ENCODE measurements at regions not wholly inside any gene's neighbourhood (a gene's known extent, or its start where the extent isn't known, plus 50 kb on each side); places are given as distances from the start of the nearest gene placed in this dataset.

DNA sequence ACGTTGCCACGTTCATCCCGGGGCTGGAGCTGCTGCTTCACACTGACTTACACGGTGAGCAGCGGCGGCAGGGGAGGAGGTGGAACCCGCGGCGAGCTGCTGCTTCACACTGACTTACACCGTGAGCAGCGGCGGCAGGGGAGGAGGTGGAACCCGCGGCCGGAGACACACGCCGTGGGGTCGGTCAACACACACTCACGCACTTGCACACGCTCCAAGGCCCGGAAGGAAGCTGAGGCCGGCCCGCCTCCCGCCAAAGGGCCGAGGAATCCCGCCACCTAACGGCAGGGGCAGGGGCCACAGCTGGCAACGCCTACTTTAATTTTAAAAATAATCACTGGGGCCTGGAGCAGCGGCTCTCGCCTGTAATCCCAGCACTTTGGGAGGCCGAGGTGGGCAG, 94.4 kb upstream of the FOXC1 start:
- DNase-seq (ENCODE audit: low read depth): no peak

DNA sequence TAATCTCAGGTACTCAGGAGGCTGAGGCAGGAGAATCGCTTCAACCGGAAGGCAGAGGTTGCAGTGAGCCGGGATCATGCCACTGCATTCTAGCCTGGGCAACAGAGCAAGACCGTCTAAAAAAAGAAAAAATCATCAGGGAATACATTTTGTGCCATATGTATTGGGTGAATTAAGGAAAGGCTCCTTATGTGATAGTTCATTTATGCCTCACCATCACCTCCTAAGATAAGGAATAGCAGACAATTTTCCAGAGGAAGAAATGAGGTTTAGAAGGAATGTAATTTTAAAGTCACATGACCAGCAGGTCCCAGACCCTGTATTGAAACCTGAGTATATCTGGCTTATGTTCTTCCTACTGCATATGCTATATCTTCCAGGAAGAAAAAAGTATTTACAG, 93.9 kb upstream of the FOXC1 start:
- DNase-seq (ENCODE audit: low read depth): no peak

DNA sequence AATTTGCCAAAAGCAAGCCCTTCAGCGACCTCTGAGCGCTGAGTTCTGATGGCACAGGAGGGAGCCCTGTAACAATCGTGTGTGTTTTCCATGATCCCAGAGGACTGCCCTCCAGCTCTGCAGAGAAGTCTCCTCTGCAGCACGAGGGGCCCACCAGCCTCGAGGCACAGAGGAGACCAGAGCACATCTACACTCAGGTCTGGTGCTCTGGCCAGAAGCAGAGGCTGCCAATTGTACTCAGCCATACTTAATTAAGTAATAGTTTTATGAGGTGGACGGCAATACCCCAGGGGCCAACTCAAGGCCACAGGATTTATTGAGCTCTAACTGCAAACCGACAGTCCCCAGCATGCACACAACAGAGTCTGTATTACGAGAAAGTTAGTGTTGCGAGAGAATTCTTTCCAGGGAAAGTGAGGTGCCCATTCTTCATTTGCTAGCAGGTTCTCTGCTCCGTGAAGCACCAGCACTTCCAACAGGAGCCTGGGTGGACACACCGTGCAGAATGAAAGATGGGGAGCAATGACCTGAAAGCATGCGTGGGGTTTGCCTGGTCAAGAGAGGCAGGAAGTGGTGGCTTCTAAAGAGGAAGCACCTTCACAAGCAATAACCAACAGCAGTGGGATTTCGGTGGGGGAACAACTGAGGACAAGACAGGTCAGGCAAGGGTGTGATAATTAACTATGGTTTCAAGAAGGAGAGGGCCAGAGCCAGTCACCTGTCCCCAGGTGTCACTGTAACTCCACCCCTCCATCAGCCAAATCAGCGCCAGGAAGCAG, 92.8 kb upstream of the FOXC1 start:
- DNase-seq (ENCODE audit: low read depth): no peak

DNA sequence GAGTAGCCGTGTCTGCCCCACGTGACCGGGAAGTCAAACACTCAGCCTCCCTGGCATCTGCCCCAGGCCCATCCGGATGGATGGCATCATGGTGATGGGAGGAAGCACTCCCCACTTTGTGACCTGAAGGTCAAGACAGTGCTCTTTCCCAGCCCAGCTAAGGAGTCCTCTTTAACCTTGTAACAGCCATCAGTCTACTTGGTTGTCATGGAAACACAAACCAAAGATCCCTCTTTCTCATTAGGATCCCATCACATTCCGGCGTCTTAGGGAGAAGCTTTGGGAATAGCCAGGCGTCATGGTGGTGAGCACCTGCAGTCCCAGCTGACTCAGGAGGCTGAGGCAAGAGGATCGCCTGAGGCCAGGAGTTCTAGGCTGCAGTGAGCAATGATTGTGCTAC, 90.9 kb upstream of the FOXC1 start:
- peak; percentile 34 for DNase-seq (ENCODE audit: low read depth)

DNA sequence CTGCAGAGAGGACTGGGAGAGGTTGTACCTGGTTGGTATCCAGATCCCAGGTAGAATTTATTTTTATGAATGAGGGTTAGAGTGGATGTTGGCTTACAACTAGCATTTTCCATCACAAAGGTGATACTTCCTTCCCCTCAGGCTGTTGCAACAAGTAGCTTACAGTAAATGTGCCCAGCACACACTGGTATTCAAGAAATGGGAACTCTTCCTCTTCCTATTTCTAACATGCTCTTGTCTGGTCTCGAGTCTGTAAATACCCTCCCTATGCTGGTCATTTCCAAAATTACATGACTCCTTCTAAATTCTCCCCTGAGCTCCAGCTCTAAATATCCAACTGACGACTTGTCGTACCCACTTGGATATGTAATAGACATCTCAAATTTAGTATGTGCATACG, 90.1 kb upstream of the FOXC1 start:
- no peak for DNase-seq (ENCODE audit: low read depth)

DNA sequence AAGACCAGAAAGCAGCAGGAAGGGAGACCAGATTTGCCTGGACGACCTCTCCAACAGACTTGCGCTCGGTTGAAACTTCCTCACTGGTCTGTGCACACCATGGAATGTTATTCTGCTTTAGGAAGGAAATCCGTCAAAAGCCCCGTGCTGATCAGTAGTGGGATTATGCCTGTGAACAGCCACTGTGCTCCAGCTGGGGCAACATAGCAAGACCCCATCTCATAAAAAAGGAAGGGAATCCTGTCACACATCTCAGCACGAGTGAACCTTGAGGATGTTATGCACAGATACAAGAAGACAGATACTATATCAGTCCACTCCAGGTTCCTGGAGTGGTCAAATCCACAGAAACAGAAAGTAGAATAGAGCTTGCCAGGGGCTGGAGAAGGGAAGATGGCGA, 86.9 kb upstream of the FOXC1 start:
- DNase-seq (ENCODE audit: low read depth): no peak

DNA sequence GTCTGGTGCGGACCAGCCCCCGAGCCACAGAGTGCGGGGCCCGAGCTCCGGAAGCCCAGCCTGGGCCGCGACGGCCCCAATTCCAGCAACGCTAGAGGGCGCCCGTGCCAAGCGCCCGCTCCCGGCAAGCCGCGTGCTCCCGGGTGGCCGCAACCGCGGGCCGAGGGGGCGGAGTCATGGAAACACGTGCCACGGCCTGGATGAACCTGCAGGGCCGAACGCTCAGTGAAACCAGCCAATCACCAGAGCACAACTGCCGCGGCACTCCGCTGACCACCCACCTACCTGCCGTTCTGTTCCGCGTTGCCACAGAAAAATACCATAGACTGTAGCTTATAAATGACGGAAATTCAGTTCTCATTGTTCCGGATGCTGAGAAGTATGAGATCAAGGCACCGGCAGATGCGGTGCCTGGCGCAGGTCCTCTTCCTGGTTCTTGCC, 85.7 kb upstream of the FOXC1 start:
- DNase-seq (ENCODE audit: low read depth): no peak

DNA sequence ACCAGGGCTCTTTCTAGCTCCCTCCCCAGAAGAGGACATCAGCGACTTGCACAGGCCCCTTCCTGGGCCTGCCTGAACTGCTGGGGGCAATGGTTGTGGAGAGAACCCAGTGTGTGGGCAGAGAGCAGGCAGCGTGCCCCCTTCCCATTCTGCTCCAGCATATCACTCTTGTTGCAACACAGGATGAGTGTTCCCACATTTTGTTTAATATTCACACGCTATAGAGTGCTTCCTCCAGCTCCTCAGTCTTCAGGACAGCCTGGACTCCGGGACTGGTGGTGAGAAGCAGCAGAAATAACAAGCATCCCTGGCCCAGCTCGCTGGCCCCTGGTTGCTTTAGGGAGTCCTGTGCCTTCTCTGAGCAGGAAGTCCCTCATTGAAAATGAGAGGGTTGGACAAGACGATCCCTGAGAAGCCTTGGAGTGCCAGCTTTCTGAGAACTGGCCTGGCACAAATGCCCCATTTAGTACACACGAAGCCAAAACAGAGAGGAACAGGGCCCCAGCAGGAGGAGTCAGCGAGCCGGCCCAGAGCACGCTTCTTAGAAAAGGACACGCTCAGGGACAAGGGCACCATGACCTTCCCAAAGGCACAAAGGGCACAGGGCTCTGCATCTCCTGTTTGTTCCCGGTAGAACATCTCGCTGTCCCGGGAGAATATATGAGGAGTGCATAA, 84.2 kb upstream of the FOXC1 start:
- no peak for DNase-seq (ENCODE audit: low read depth)

DNA sequence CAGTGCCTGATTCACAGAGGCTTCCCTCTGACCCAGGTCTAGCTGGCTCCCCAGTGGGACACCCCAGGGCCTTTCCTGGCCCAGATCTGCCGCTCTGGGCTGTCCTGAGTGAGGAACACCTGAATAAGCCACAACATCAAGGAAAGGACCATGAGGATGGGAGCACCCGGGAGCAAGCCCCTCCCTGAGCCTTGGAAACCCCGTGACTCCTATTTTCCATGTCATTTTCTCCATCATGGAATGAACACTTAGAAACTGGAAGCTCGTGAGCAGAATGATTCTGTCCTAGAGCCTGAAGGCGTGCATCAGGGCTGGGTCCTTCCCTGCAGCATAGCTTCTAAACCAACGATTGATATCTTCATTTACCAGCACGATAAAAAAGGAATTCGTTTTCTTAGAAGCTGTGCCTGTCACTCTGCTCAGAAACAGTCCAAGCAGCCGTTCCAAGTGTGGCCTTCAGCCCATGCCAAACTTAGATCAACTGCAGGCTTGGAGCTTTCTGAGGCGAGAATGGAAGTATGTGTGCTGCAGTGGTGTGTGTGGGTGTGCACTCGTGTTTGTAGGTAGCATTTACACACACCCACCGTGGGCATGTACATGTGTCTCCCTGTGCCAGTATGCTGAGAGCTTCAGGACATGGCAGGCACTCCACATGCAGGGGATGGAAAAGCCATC, 83.2 kb upstream of the FOXC1 start:
- DNase-seq (ENCODE audit: low read depth): no peak

DNA sequence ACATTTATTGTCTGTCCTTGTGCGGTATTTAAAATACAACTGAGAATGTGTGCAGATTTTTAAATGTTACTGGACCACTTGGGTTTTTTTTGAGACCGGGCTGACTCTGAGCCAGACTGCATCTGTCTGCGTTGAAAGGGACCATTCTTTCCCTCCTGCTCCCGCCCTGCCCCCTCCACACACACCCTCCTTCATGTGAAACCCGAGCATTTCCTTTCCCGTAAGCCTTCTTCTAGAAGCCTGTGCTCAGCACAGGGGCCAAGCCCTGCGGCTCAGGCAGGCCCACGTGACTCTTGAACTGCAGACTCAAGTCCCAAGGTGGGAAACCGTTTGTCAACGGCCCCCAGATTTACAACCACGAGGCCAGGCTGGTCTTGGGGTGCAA, 82.7 kb upstream of the FOXC1 start:
- peak; percentile 46 for DNase-seq (ENCODE audit: low read depth)

DNA sequence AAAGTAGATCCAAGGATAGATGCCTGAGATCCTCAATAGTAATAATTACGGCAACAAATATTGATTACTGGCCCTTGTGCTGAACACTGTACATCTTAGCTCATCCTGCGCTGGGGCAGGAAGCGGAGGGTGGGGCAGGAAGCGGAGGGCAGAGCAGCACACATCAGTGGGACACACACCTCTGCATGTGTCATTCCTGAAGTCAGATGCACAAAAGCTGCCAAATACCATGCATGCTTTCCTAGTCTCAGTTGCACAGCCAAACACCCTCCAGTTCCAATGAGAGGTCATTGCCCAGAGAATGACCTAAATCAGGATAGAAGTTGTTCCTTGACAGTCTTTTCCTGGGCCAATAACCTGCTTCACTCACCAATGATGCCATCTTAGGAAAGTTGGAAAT, 74.4 kb upstream of the FOXC1 start:
- DNase-seq (ENCODE audit: low read depth): peak; percentile 55

DNA sequence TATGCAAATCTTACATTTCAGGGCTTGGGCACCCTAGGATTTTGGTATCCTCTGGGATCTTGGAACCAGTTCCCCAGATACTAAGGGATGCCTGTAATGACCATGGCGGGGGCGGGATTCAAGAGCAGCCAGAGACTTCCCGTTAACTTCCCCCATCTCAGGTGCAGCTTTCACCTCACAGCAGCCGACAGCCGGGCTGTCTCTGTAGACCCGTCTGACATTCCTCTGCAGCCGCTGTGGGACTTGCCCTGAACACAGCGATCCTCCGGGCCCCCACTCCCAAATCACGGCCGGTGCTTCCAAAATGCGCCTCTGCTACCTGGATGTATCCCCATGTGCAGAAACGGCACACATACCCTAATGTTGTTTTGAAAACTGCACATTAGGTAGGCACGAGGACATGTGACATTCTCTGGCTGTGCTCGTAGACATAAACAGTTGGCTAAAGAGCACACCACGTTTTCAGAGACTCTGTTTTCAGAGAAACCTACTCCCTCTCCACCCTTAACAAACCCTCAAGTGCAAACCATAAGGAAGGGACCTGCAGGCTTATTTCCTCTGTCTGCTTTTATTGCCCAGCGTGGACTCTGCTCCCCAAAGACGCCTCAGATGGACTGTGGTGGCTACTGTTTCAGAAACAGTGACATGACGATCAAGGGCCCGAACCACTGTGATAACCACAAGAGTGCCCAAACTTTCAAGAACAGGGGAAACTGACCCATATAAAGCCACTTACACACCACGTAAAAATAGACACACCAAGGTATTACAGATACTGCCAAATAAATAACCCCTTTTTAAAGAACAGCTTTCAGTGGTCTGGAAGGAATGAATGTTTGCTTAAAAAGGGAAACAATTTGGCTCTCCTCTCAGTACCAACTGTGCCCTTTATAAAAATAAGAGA, 72.9 kb upstream of the FOXC1 start:
- no peak for DNase-seq (ENCODE audit: low read depth)

DNA sequence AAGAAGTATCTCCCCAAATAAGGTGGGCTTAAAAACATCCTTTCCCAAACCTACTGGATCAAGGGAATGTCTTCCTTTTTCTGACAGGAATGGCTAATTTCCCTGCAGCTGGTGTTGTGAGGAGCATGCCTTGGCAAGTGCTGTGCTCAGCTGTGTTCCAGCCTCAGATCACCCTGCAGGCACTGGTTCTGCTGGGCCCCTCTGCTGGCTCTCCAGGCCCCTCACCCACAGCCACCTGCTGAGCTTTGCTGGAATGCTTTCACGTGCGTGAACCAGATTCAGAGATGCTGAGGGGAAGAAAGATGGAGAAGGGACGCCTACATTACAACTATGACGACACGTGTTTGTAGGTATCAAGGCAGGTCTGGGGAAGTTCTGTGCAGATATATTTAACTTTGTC, 71.3 kb upstream of the FOXC1 start:
- no peak for DNase-seq (ENCODE audit: low read depth)

DNA sequence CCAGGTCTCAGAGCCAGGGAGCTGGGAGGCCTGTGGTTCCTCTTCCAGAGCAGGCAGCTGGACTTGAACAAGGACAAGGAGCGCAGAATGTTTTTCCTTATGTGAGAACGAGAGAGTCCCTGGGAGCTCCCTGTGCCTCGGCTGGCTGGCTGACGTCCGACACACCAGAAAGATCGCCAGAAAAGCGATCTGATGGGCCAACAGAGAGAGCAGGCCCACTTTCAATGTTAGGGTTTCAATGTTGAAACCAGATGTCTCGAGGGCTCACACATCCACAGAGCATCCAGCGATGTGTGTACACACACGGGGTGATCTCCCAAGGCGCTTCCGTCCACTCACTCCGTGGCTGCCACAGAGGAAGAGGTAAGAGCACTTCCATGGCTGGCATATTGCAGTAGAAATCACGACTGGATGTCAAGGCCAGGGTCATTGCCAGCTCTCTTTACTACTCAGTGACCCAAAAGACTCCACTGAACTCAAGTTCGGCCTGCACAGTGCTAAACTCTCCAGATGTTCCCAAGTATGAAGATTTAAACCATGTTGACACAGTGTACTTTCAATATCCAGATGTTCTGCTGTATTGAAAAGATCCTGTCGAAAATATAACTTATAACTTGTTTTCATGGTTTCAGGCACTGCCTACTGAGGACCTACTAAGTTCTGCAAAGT, 70.8 kb upstream of the FOXC1 start:
- no peak for DNase-seq (ENCODE audit: low read depth)

DNA sequence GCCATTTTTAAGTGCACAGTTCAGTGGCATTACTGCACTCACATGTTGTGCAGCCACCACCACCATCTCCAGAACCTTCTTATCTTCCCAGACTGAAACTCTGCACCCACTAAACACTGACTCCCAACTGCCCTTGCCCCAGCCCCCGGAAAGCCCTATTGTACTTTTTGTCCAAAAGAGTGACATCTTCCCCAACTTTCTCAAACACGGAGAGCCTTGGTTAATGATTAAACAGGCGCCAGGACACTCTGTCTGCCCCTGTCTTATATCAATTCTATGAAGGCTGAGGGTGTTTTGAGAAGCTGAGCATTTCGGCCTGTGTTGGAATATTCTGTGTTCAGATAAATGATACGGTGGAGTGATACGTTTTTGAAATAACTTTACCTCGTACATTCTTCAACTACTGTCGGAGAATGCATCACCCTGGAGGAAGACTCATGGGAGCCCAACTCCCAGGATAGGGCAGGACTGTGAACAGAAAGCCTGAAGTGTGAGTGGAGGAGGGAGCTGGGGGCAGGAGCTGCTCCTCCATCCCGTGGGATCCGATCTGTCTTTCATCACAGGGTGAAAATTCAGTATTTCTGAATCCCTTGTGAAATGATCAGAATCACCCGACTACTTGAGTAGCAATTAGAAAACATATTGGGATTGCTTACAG, 68.7 kb upstream of the FOXC1 start:
- DNase-seq (ENCODE audit: low read depth): no peak

DNA sequence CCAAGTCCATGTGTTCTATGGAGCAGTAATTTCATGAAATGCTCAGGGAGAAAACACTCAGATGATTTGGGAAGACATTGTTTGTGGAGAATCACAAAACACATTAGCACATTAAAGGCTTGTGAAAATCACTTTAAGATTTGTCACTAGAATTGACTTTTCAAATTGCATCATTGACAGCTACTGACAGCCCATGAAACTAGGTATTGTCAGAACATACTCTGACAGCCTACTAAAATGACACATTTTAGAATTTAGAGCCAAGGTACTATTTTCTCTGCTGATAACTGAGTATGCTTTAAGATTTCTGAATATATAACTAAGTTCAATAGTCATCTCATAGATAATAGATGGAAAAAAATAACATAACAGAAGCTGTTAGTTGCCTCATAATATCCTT, 67.4 kb upstream of the FOXC1 start:
- DNase-seq (ENCODE audit: low read depth): no peak

DNA sequence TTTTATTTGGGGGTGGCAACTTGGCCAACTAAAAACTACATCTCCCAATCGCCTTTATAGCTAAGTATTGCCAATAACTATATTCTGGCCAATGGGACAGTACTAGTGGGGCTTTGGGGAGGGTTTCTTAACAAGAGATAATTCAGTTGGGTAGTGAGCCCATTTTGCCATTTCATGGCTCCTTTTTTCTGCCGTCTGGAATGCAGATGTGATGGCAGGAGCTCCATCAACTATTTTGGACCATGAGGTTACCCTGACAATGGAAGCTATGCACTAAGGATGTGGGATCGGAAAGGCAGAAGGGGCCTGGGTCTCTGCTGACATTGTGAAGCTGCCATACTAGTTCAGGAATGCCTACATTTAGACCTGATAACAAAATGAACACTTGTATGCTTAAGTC, 67.0 kb upstream of the FOXC1 start:
- no peak for DNase-seq (ENCODE audit: low read depth)

DNA sequence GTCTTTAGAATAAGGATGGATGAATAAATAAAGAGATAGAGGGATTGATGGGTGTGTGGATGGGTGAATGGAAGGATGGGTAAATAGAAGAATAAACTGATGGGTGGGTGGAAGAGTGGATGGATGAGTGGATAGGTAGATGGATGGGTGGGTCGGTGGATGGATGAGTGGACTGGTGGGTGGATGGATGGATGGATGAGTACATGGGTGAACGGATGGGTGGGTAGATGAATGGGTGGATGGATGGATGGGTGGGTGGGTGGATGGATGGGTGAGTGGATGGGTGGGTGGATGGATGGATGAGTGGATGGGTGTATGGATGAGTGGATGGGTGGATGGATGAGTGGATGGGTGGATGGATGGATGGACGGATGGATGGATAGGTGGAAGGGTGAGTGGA, 65.7 kb upstream of the FOXC1 start:
- no peak for DNase-seq (ENCODE audit: low read depth)

DNA sequence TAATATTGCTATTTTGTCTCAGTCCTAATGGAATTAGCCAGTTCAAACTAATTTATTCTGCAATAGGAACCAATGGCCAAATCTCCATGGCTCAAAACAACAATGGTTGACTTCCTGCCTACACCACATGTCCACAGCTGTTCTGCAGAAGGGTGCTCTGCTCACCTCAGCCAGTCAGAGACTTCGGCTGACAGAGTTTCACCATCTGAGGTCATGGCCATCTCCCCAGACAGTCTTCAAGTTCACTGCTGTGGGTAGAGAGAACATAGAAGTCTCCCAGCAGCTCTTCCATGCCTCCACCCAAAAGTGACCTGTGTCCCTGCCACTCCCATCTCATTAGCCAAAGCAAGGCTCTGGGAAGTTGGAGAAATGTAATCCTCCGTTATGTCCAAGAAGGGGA, 65.1 kb upstream of the FOXC1 start:
- no peak for DNase-seq (ENCODE audit: low read depth)

DNA sequence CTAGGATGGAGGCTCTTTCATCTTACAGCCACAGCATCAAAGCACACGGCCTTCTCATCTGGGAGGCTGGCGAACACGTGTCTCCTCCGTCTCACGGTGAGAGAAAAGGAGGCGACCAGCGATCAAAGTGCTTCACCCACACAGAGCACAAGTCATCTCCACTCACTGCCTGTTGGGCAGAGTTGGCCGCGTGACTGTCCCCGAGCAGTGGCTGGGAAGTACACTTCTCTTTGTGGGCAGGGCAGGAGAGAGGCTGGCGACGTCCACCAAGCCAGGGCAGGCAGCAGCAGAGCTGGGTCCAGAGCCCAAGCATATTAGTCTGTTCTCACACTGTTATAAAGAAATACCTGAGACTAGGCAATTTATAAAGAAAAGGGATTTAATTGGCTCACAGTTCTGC, 64.1 kb upstream of the FOXC1 start:
- DNase-seq (ENCODE audit: low read depth): no peak

DNA sequence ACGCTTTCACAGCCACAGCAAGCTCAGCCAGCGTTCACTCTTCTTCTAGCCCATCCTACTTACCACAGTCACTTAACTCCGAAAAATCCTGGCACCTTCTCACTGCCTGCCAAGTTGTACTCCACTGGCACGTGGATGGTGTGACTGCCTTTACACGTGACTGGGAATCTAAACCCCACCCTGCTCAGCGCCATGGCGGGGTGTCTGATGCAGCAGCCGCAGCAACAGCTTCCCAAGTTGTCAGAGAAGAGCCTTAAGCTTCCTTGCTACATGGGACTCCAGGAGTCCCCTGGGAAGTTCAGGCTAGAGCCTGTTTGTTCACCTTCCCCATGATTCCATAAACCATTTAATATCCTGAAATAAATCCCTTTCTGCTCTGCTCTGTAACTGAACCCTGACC, 61.9 kb upstream of the FOXC1 start:
- no peak for DNase-seq (ENCODE audit: low read depth)

Data from M059J (cell line).